ENCODE measurements at regions not wholly inside any gene's neighbourhood (a gene's known extent, or its start where the extent isn't known, plus 50 kb on each side); places are given as distances from the start of the nearest gene placed in this dataset.

- Histone ChIP-seq H3K4me2 (ENCODE audit: low read depth, low read length, poor library complexity, severe bottlenecking) (no peak overlapping the region), H3K4me3 (ENCODE audit: low read length, poor library complexity, severe bottlenecking) (no peak overlapping the region), H3K9me3 (ENCODE audit: insufficient read depth, low read depth, low read length) (no peaks in the 10 kb centered on the region), H4K20me1 (ENCODE audit: insufficient read depth, low read length, poor library complexity, severe bottlenecking) (no peaks in the 10 kb centered on the region), H3K27me3 (ENCODE audit: insufficient read depth, low read length, poor library complexity, severe bottlenecking) (no peaks in the 10 kb centered on the region), H3K79me2 (ENCODE audit: insufficient read depth, low read length) (no peaks in the 10 kb centered on the region), H3K4me1 (ENCODE audit: insufficient read depth, low read length, poor library complexity, severe bottlenecking) (no peaks in the 10 kb centered on the region), H2AFZ (ENCODE audit: low read length) (no peak overlapping the region), H3F3A (ENCODE audit: low read depth) (no peaks in the 10 kb centered on the region), H3K36me3 (ENCODE audit: insufficient read depth, low read length) (no peaks in the 10 kb centered on the region), H3K9me2 (replicated peaks; ENCODE audit: low read depth, low read length) (no peaks in the 10 kb centered on the region), H3K9ac (ENCODE audit: low read depth, low read length, poor library complexity, severe bottlenecking) (no peak overlapping the region)
- TF ChIP-seq CTCF (conservative IDR thresholded peaks at IDR 0.05; ENCODE audit: low read length): no peak
- TF ChIP-seq EZH2phosphoT487 (IDR thresholded peaks at IDR 0.05; ENCODE audit: borderline replicate concordance): no peak
These were observed 360.4 kb downstream of the SLC4A3 start for GRCh38 chr2:219987830-219988229.

- Histone ChIP-seq H2AFZ (ENCODE audit: low read length) (no peak overlapping the region), H3F3A (ENCODE audit: low read depth) (no peaks in the 10 kb centered on the region), H3K9ac (ENCODE audit: low read depth, low read length, poor library complexity, severe bottlenecking) (no peak overlapping the region), H3K79me2 (ENCODE audit: insufficient read depth, low read length) (no peaks in the 10 kb centered on the region), H3K4me3 (ENCODE audit: low read length, poor library complexity, severe bottlenecking) (no peak overlapping the region), H3K9me3 (ENCODE audit: insufficient read depth, low read depth, low read length) (no peaks in the 10 kb centered on the region), H4K20me1 (ENCODE audit: insufficient read depth, low read length, poor library complexity, severe bottlenecking) (no peaks in the 10 kb centered on the region), H3K9me2 (replicated peaks; ENCODE audit: low read depth, low read length) (no peaks in the 10 kb centered on the region), H3K4me2 (ENCODE audit: low read depth, low read length, poor library complexity, severe bottlenecking) (no peak overlapping the region), H3K27me3 (ENCODE audit: insufficient read depth, low read length, poor library complexity, severe bottlenecking) (no peaks in the 10 kb centered on the region), H3K4me1 (ENCODE audit: insufficient read depth, low read length, poor library complexity, severe bottlenecking) (no peaks in the 10 kb centered on the region), H3K36me3 (ENCODE audit: insufficient read depth, low read length) (no peaks in the 10 kb centered on the region)
- no peak for TF ChIP-seq CTCF (conservative IDR thresholded peaks at IDR 0.05; ENCODE audit: low read length)
These were observed 362.3 kb downstream of the SLC4A3 start for GRCh38 chr2:219989744-219990143.

- no peaks in the 10 kb centered on the region for H3K36me3 ChIP-seq (ENCODE audit: insufficient read depth, low read length)
- H3K9me3 ChIP-seq (ENCODE audit: insufficient read depth, low read depth, low read length): no peaks in the 10 kb centered on the region
- H4K20me1 ChIP-seq (ENCODE audit: insufficient read depth, low read length, poor library complexity, severe bottlenecking): no peaks in the 10 kb centered on the region
- no peak overlapping the region for H2AFZ ChIP-seq (ENCODE audit: low read length)
- TF ChIP-seq EZH2phosphoT487 (IDR thresholded peaks at IDR 0.05; ENCODE audit: borderline replicate concordance) (no peak), CTCF (conservative IDR thresholded peaks at IDR 0.05; ENCODE audit: low read length) (no peak)
- H3K9ac ChIP-seq (ENCODE audit: low read depth, low read length, poor library complexity, severe bottlenecking): no peak overlapping the region
- H3K9me2 ChIP-seq (replicated peaks; ENCODE audit: low read depth, low read length): no peaks in the 10 kb centered on the region
- H3K4me3 ChIP-seq (ENCODE audit: low read length, poor library complexity, severe bottlenecking): no peak overlapping the region
- no peak overlapping the region for H3K4me2 ChIP-seq (ENCODE audit: low read depth, low read length, poor library complexity, severe bottlenecking)
- H3K79me2 ChIP-seq (ENCODE audit: insufficient read depth, low read length): no peaks in the 10 kb centered on the region
- no peaks in the 10 kb centered on the region for H3K4me1 ChIP-seq (ENCODE audit: insufficient read depth, low read length, poor library complexity, severe bottlenecking)
- H3K27me3 ChIP-seq (ENCODE audit: insufficient read depth, low read length, poor library complexity, severe bottlenecking): no peaks in the 10 kb centered on the region
- no peaks in the 10 kb centered on the region for H3F3A ChIP-seq (ENCODE audit: low read depth)
These were observed 363.7 kb downstream of the SLC4A3 start for GRCh38 chr2:219991116-219991515.

Data from Loucy (cell line).